Endothelial cell (in vitro differentiated cells): ENCODE measurements at regions not wholly inside any gene's neighbourhood (a gene's known extent, or its start where the extent isn't known, plus 50 kb on each side); places are given as distances from the start of the nearest gene placed in this dataset.

Experiments used
- DNase-seq: peaks from one replicate; pipeline ENCODE4 v3.0.0; 2021; ENCODE audit warnings: low spot score
- H3K27ac Mint-ChIP-seq: one replicate; pipeline ENCODE4 v1.8.0; 2021; ENCODE audit warnings: mixed read lengths, inconsistent platforms; ENCODE audit not compliant: unreplicated experiment
- H3K27me3 Mint-ChIP-seq: one replicate; pipeline ENCODE4 v1.8.0; 2021; ENCODE audit warnings: mild to moderate bottlenecking, moderate library complexity, mixed read lengths, inconsistent platforms; ENCODE audit not compliant: unreplicated experiment
- H3K36me3 Mint-ChIP-seq: one replicate; pipeline ENCODE4 v1.8.0; 2021; ENCODE audit warnings: mild to moderate bottlenecking, low read depth, mixed read lengths, inconsistent platforms; ENCODE audit not compliant: unreplicated experiment
- H3K4me1 Mint-ChIP-seq: one replicate; pipeline ENCODE4 v1.8.0; 2021; ENCODE audit warnings: mild to moderate bottlenecking, mixed read lengths, inconsistent platforms; ENCODE audit not compliant: unreplicated experiment
- H3K4me3 Mint-ChIP-seq: one replicate; pipeline ENCODE4 v1.8.0; 2021; ENCODE audit warnings: mild to moderate bottlenecking, mixed read lengths, inconsistent platforms; ENCODE audit not compliant: unreplicated experiment
- H3K9me3 Mint-ChIP-seq: one replicate; pipeline ENCODE4 v1.8.0; 2021; ENCODE audit warnings: mixed read lengths, inconsistent platforms; ENCODE audit not compliant: unreplicated experiment
- CTCF ChIP-seq: fragments of 200-600 bp; sonication (generic); IDR thresholded peaks from one replicate; pipeline ENCODE4 v1.5.0; 2021; ENCODE audit warnings: antibody characterized with exemption; ENCODE audit not compliant: unreplicated experiment

DNA sequence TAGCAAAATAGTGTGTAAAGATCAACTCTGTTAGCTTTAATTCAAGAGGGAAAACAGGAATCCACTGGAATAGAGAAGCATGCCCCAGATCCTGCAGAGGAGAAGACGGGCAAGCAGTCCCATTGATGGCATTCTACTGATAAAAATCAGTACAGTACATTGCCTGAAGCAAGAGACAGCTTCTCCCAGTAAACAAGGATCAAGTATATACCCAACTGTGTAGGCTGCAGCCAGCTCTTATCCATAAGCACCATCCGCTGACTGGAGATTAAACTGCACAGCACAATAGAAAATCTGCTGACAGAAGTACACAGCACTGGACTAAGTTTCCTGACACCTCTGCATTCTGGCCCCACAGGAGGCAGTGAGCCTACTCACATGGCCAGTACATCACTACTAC is 110.1 kb downstream of the COX18 start:
- no peak for DNase-seq
- H3K36me3 Mint-ChIP-seq, result no peaks in the 10 kb centered on the region
- TF ChIP-seq CTCF, result no peak
- H3K9me3 Mint-ChIP-seq, result no peaks in the 10 kb centered on the region
- H3K27me3 Mint-ChIP-seq, result no peaks in the 10 kb centered on the region
- no peak overlapping the region for H3K27ac Mint-ChIP-seq
- no peaks in the 10 kb centered on the region for H3K4me1 Mint-ChIP-seq
- no peak overlapping the region for H3K4me3 Mint-ChIP-seq

- Mint-ChIP-seq H3K27me3 (no peaks in the 10 kb centered on the region), H3K36me3 (no peaks in the 10 kb centered on the region), H3K9me3 (no peaks in the 10 kb centered on the region), H3K4me3 (no peak overlapping the region), H3K4me1 (no peaks in the 10 kb centered on the region), H3K27ac (no peak overlapping the region)
- TF ChIP-seq CTCF, result no peak
- no peak for DNase-seq
These were observed 114.7 kb downstream of the COX18 start for GRCh38 chr4:72954811-72955210.

- Mint-ChIP-seq H3K27ac (no peak overlapping the region), H3K36me3 (no peaks in the 10 kb centered on the region), H3K9me3 (no peaks in the 10 kb centered on the region), H3K27me3 (no peaks in the 10 kb centered on the region), H3K4me1 (no peaks in the 10 kb centered on the region), H3K4me3 (no peak overlapping the region)
- no peak for DNase-seq
- TF ChIP-seq CTCF, result no peak
These were observed 115.9 kb downstream of the COX18 start for GRCh38 chr4:72953571-72953970.

- no peak for DNase-seq
- Mint-ChIP-seq H3K4me1 (no peaks in the 10 kb centered on the region), H3K4me3 (no peak overlapping the region), H3K36me3 (no peaks in the 10 kb centered on the region), H3K27ac (no peak overlapping the region), H3K27me3 (no peaks in the 10 kb centered on the region), H3K9me3 (no peaks in the 10 kb centered on the region)
- TF ChIP-seq CTCF, result no peak
These were observed 117.9 kb downstream of the COX18 start for GRCh38 chr4:72951628-72952027.

DNA sequence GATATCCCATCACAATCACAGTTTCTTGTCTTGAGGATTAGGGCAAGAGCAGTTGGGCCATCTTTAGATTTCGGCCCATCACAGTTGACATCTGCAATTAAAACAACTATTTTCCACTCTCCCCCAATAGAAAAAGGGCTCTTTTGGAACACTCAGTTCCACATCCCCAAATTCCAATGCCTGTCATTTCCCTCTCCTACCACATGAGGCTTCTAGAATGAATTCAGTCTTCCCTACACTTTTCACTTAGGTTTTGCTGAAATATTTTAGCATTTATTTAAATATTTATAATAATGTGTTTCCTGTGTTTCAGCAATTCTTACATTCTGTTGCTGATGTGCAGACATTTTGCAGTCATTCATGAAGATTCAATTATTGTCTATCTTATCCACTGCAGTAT is 118.4 kb downstream of the COX18 start:
- Mint-ChIP-seq H3K4me3 (no peak overlapping the region), H3K27me3 (no peaks in the 10 kb centered on the region), H3K36me3 (no peaks in the 10 kb centered on the region), H3K9me3 (no peaks in the 10 kb centered on the region), H3K4me1 (no peaks in the 10 kb centered on the region), H3K27ac (no peak overlapping the region)
- no peak for DNase-seq
- TF ChIP-seq CTCF, result peak; percentile 36
